CD4-positive, alpha-beta T cell treated with Interleukin-21 for 1 hour (primary cell): ENCODE measurements at regions not wholly inside any gene's neighbourhood (a gene's known extent, or its start where the extent isn't known, plus 50 kb on each side); places are given as distances from the start of the nearest gene placed in this dataset.
"Not testable (repeated sequence)": the region's sequence is repeated elsewhere in the genome, so short reads cannot be mapped to it uniquely, and the experiment has no call there.

Experiments
- DNase-seq: peaks from one replicate; pipeline ENCODE4 v3.0.0-alpha.2; 2020

DNA sequence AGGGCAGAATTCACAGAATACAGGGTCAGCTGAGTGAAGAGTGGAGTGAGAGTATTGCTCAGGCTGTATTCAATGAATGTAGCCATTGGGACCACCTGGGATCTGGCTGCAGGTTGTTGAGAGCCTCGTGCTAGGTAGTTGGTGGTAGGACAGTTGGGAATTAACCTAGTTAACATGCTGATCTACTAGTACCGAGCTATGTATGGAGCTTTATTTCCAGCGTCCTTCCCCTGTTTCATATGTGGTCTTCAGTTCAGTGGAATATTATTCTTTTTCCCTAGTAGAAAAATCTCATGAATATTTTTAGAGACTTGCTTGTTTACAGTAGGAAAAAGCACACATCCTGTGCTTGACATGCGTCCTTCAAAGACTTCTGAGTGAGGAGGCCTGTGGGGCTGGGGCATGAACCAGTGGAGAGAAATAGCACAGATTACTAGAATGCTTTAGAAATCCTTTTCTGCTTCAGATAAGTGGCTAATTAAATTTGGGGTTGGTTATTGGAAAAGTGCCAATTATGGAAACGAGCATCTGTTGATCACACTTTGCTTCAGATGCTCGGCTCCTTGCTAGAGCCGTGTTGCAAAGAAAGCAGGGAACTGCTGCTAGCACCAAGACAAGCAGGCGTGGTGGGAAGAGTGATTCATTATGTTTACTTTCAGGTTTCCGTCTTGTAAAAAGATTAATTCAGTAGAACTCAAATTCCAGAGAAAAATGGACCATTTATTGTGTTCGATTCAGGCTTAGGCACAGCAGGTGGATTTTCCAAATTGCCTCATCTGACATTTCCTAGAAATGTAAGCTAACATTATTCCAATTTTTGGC, 53.6 kb downstream of the ARF6 start:
- DNase-seq, result peak; percentile 34

DNA sequence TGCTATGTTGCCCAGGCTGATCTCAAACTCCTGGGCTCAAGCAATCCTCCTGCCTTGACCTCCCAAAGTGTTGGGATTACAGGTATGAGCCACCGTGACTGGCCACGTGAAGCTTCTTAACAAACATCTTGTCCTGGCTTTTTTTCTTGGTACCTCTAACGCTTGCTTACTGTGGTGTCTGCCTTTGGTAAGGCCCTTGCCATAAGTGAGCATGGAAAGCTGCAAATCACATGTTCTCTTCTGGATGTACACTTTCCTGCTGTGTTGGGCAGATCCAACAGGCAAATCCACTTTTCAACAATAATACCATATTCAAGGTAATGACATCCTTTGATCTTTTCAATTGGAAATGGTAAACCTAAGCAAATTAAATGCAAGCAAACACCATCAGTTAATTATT, 54.6 kb downstream of the ARF6 start:
- no peak for DNase-seq

GRCh38 chr14:49950275-49951228, 57.7 kb downstream of the ARF6 start:
- no peak for DNase-seq

DNA sequence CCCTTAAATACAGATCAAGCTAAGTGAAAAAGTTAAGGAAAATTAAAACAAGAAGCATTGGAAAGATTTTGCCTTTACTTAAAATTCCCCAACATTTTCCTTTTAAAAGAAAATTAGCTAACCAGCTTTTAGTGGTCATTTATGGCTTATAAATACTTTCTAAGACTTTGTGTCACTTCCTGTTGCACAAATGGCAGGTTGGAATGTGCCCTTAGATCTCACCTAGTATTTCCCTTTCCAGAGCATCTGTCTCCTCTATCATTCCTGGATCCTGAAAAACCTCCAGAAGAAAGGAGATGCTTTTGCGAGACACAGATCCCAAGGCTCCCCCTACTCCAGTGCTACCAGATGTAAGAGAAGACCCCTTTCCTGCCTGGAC, 58.3 kb downstream of the ARF6 start:
- no peak for DNase-seq

GRCh38 chr14:49951691-49952345, 58.9 kb downstream of the ARF6 start:
- DNase-seq, result no peak

DNA sequence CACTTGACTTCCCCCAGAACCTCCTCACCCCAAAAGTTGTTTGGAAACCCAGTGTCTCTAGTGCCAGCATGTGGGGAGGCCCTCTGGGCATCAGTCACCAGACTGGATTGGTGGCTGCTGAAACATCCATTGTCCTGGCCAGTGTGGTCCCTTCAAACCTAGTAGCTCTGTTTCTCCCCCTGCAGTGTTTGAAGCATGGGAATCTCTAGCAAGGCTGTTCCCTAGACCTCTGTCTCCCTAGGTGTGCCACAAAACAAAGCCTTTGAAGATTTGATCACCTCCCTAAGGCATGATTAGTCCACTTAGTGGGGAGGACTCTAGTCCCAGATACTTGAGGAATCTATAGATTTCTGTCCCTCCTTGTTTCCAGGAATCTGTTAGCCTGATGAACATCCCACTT, 60.3 kb downstream of the ARF6 start:
- DNase-seq, result no peak

- no peak for DNase-seq
Observed at GRCh38 chr14:49954171-49954631, 61.3 kb downstream of the ARF6 start.

DNA sequence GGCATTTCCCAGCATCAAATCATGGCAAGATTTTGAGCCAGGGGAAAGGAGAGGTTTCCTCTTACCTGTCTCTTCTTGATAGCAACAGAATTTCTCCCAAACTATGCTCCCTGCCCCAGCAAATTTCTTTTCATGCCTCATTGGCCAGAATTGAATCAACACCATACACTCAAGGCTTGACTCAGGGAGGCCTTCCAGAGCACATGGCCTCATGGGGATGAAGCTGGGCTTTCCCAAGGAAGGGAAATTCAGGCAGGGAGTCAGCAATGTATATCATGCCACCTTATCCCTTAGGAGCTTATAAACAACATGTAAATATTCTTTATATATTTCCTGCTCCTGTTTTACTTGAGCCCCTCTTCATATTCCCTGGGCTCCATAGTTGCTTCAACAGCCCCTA, 62.1 kb downstream of the ARF6 start:
- DNase-seq, result no peak

GRCh38 chr14:49957089-49957852, 64.4 kb downstream of the ARF6 start:
- no peak for DNase-seq

DNA sequence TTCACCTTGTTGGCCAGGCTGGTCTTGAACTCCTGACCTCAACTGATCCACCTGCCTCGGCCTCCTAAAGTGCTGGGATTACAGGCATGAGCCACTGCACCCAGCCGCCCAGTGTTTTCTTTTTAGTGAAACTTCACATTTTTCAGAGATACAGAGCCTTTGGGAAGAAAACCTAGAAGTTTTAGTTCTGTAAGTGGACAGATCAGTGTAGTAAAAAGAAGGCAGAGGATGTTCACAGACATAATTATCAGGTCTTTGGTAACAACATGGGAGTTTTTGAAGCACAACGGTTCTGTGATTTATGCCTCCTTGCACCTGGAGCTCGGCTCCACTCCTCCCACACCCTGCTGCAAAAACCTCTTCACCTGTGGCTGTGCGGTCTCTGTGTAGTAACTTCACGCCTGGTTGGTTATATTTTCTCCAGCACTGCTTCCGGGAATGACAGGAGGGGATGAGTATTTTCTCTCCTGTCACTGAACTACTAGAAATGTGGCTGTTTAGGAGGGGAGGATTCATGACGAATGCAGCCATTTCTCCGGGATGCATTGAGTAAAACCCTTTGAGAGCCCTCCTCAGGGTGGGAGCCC, 67.0 kb downstream of the ARF6 start:
- peak; percentile 40 for DNase-seq

DNA sequence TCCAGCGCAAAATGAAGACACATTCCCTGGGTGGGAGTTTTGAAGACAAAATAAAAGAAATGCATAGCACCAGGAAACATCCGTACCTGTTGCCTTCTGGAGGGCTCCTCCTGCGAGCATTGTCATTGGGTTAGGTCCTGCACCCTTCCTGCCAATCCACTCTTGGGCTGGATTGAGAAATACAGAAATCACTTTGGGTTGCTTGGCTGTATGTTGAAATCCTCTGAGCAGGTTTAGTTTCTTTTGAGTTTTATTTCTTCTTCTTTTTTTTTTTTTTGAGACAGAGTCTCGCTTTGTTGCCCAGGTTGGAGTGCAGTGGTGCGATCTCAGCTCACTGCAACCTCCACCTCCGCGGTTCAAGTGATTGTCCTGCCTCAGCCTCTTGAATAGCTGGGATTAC, 67.6 kb downstream of the ARF6 start:
- no peak for DNase-seq

- DNase-seq, result no peak
Observed at GRCh38 chr14:49961270-49962222, 68.7 kb downstream of the ARF6 start.

DNA sequence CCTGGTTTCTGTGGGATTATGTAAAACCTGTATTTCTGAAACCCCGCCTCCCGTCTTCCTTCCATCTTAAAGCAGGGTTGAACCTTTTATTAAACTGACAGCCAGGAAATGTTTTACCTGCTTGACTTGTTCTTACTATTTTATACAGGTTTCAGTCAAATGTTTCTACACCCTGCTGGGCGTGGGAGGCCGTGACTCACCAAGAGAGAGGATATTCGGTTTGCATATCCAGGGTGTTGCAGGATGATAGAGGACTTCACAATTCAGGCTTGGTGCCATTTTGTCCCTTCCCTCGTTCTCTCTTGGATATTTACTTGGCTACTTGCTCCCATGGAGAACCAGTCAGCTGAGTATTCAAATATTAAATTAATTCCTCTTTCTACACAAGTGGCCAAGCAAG, 69.7 kb downstream of the ARF6 start:
- no peak for DNase-seq

DNA sequence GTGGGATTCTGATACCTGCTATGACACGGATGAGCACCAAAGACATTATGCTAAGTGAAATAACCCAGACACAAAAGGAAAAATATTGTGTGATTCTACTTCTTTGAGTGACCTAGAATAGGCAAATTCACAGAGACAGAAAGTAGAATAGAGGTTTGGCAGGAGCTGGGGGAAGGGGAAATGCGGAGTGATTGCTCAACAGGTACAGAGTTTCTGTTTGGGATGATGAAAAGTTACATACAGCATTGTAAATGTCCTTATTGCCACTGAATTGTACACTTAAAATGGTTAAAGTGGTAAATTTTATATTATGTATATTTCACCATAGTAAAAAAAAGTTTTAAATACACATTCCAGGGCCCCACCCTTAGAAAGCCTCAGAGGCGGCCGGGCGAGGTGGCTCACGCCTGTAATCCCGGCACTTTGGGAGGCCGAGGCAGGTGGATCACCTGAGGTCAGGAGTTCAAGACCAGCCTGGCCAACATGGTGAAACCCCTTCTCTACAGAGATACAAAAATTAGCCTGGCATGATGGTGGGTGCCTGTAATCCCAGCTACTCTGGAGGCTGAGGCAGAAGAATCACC, 72.3 kb downstream of the ARF6 start:
- not testable (repeated sequence) for DNase-seq

DNA sequence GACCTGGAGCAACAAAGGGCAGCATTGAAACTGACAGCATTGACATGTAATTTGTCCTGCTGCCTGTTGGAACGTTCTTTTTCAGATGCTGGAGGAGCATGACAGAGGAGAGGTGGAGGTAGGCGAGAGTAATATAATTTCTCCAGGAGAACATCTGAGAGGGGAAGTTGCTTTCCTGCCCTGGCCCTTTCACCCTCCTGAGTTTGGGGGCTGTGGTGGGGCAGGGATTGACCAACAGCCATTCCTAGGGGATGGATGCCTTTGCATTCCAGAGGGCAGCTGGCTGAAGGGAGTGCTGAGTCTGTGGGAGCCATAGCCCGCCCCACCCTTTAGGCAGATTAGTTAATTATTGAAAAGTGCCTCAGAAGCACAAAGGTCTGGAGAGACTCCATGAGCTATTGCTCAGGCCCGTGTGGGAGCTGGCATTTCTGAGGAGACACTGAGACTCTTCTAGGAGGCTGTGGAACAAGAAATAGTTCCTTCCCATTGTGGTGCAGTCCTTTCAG, 73.5 kb downstream of the ARF6 start:
- no peak for DNase-seq

DNA sequence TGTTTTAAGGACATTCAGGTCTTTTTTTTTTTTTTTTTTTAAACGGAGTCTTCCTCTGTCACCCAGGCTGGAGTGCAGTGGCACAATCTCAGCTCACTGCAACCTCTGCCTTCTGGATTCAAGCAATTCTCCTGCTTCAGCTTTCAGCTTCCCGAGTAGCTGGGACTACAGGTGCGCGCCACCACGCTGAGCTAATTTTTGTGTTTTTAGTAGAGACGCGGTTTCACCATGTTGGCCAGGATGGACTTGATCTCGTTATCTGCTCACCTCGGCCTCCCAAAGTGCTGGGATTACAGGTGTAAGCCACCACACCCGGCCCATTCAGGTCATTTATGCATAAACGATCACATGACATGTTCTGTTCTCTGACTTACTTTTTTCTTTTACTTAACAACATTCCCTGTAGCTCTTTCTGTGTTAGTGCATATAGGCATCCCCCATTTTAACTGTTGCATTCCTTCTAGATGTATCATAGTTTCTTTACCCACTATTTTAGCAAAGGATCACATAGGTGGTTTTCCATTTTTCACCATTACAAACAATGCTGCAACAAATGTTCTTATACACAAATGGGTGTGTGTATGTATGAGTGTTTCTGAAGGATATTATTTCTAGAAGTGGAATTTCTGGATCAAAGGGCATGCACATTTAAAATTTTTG, 74.2 kb downstream of the ARF6 start:
- no peak for DNase-seq

DNA sequence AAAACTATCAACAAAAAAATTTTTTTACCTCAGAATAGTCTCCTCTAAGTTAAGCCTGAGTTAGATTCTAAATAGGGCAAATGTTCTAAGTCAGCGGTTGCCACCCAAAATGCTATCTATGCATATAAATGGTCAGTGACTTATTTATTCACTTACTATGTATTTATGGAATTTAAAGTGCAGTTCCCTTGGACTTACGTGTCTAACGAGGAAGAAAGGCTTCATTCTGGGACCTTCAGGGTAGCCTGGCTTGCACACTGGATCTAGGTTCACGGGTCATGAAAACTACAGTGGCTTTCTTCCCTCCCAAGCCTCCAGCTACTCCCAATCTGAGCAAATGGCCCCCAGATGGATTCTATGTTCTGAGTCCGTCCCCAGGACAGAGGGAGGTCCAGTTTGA, 77.1 kb downstream of the ARF6 start:
- no peak for DNase-seq

- DNase-seq, result no peak
Observed at GRCh38 chr14:49970474-49971147, 77.7 kb downstream of the ARF6 start.
